Astrocyte (in vitro differentiated cells and primary cell): ENCODE measurements at regions not wholly inside any gene's neighbourhood (a gene's known extent, or its start where the extent isn't known, plus 50 kb on each side); places are given as distances from the start of the nearest gene placed in this dataset.

Source experiments
- CTCF ChIP-seq: IDR thresholded peaks from 2 replicates; pipeline ENCODE4 v1.5.1; 2011; ENCODE audit warnings: low read depth, mild to moderate bottlenecking, inconsistent platforms, low read length, moderate library complexity; ENCODE audit not compliant: insufficient read depth
- EZH2 ChIP-seq: IDR thresholded peaks from 2 replicates; pipeline ENCODE4 v1.6.1; 2012; ENCODE audit warnings: mild to moderate bottlenecking, low read length, inconsistent platforms; ENCODE audit not compliant: insufficient read depth

DNA sequence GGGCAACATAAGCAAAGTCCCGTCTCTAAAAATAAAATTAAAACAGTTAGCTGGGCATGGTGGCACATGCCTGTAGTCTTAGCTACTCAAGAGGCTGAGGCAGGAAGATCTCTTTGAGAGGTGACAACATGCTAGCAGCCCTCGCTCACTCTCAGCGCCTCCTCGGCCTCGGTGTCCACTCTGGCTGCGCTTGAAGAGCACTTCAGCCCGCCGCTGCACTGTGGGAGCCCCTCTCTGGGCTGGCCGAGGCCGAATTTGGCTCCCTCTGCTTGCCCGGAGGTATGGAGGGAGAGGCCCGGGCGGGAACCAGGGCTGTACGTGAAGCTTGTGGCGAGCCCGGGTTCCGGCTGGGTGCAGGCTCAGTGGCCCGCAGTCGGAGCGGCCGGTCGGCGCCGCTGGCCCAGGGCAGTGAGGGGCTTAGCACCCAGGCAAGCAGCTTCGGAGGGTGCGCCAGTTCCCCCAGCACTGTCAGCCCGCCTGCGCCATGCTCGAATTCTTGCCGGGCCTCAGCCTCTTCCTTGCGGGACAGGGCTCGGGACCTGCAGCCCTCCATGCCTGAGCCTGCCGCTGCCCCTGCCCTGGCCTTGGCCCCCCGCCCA lies 138.3 kb downstream of the MAP3K21 start:
- no peak for TF ChIP-seq CTCF
- TF ChIP-seq EZH2, result no peak
